ENCODE measurements at regions not wholly inside any gene's neighbourhood (a gene's known extent, or its start where the extent isn't known, plus 50 kb on each side); places are given as distances from the start of the nearest gene placed in this dataset.
"Not testable (repeated sequence)": the region's sequence is repeated elsewhere in the genome, so short reads cannot be mapped to it uniquely, and the experiment has no call there.

- no peak for DNase-seq (ENCODE audit: low read depth in 4 of 4, low spot score in 3 of 4)
Observed at GRCh38 chr16:24624102-24624501, 84.7 kb downstream of the RBBP6 start.

- DNase-seq (ENCODE audit: low read depth in 4 of 4, low spot score in 3 of 4), result no peak
Observed at GRCh38 chr16:24626256-24626655, 86.9 kb downstream of the RBBP6 start.

- no peak for DNase-seq (ENCODE audit: low read depth in 4 of 4, low spot score in 3 of 4)
Observed at GRCh38 chr16:24634919-24635318, 94.5 kb upstream of the TNRC6A start.

- peak; percentile 6 to 24 (median 14) for DNase-seq (ENCODE audit: low read depth in 4 of 4, low spot score in 3 of 4)
Observed at GRCh38 chr16:24635900-24636610, 93.4 kb upstream of the TNRC6A start.

- DNase-seq (ENCODE audit: low read depth in 4 of 4, low spot score in 3 of 4), result no peak
Observed at GRCh38 chr16:24639769-24640168, 89.7 kb upstream of the TNRC6A start.

- no peak for DNase-seq (ENCODE audit: low read depth in 4 of 4, low spot score in 3 of 4)
Observed at GRCh38 chr16:24643489-24643888, 86.0 kb upstream of the TNRC6A start.

- DNase-seq (ENCODE audit: low read depth in 4 of 4, low spot score in 3 of 4), result no peak
Observed at GRCh38 chr16:24645739-24646645, 83.5 kb upstream of the TNRC6A start.

GRCh38 chr16:24646646-24646995, 82.8 kb upstream of the TNRC6A start:
- DNase-seq (ENCODE audit: low read depth in 4 of 4, low spot score in 3 of 4), result no peak

GRCh38 chr16:24652209-24652712, 77.2 kb upstream of the TNRC6A start:
- DNase-seq (ENCODE audit: low read depth in 4 of 4, low spot score in 3 of 4), result no peak

- no peak for DNase-seq (ENCODE audit: low read depth in 4 of 4, low spot score in 3 of 4)
Observed at GRCh38 chr16:24652803-24653202, 76.6 kb upstream of the TNRC6A start.

- no peak for DNase-seq (ENCODE audit: low read depth in 4 of 4, low spot score in 3 of 4)
Observed at GRCh38 chr16:24653725-24654124, 75.7 kb upstream of the TNRC6A start.

GRCh38 chr16:24665942-24666341, 63.5 kb upstream of the TNRC6A start:
- DNase-seq (ENCODE audit: low read depth in 4 of 4, low spot score in 3 of 4), result not testable (repeated sequence)

- no peak for DNase-seq (ENCODE audit: low read depth in 4 of 4, low spot score in 3 of 4)
Observed at GRCh38 chr16:24667244-24667764, 62.1 kb upstream of the TNRC6A start.

GRCh38 chr16:24668481-24669061, 60.9 kb upstream of the TNRC6A start:
- DNase-seq (ENCODE audit: low read depth in 4 of 4, low spot score in 3 of 4), result no peak

- DNase-seq (ENCODE audit: low read depth in 4 of 4, low spot score in 3 of 4), result peak in 3 of 4 donors; percentile 26 to 54 (median 46)
Observed at GRCh38 chr16:24670623-24671454, 58.6 kb upstream of the TNRC6A start.

GRCh38 chr16:24671455-24671954, 57.9 kb upstream of the TNRC6A start:
- DNase-seq (ENCODE audit: low read depth in 4 of 4, low spot score in 3 of 4), result no peak

GRCh38 chr16:24673155-24673554, 56.3 kb upstream of the TNRC6A start:
- no peak for DNase-seq (ENCODE audit: low read depth in 4 of 4, low spot score in 3 of 4)

- no peak for DNase-seq (ENCODE audit: low read depth in 4 of 4, low spot score in 3 of 4)
Observed at GRCh38 chr16:24674877-24675276, 54.6 kb upstream of the TNRC6A start.

- DNase-seq (ENCODE audit: low read depth in 4 of 4, low spot score in 3 of 4), result no peak
Observed at GRCh38 chr16:24677388-24677787, 52.1 kb upstream of the TNRC6A start.
